Activated CD8-positive, alpha-beta T cell treated with anti-CD3 and anti-CD28 coated beads for 36 hours (primary cell): ENCODE measurements at regions not wholly inside any gene's neighbourhood (a gene's known extent, or its start where the extent isn't known, plus 50 kb on each side); places are given as distances from the start of the nearest gene placed in this dataset.

ENCODE experiments used
- ATAC-seq: fragments of 200-7000 bp; cut with Tn5 transposase; one replicate; pipeline ENCODE4 v1.10.0; 2021; ENCODE audit warnings: mild to moderate bottlenecking, moderate library complexity
- CTCF ChIA-PET: fragments of 350-600 bp; sonication (Branson Sonifier 250); formaldehyde crosslinking; loops from one replicate; lab custom pipeline; 2021; ENCODE audit warnings: antibody characterized with exemption; lab: Charles Lee
- POLR2A ChIA-PET: fragments of 350-600 bp; sonication (Branson Sonifier 250); formaldehyde crosslinking; loops from one replicate; lab custom pipeline; 2021; ENCODE audit warnings: antibody characterized with exemption; lab: Charles Lee
- DNase-seq: peaks from one replicate; pipeline ENCODE4 v3.0.0-alpha.2; 2020
- H3K27ac Mint-ChIP-seq: one replicate; pipeline ENCODE4 v1.8.0; 2021; ENCODE audit warnings: mild to moderate bottlenecking, mixed read lengths
- H3K27me3 Mint-ChIP-seq: one replicate; pipeline ENCODE4 v1.8.0; 2021; ENCODE audit warnings: mixed read lengths
- H3K36me3 Mint-ChIP-seq: one replicate; pipeline ENCODE4 v1.8.0; 2021; ENCODE audit warnings: low read depth, mixed read lengths
- H3K4me1 Mint-ChIP-seq: one replicate; pipeline ENCODE4 v1.8.0; 2021; ENCODE audit warnings: low read depth, mixed read lengths
- H3K4me3 Mint-ChIP-seq: one replicate; pipeline ENCODE4 v1.8.0; 2021; ENCODE audit warnings: mild to moderate bottlenecking, moderate library complexity, mixed read lengths
- H3K9me3 Mint-ChIP-seq: one replicate; pipeline ENCODE4 v1.8.0; 2021; ENCODE audit warnings: mixed read lengths
- CTCF ChIP-seq: fragments of 200-600 bp; IDR thresholded peaks from one replicate; pipeline ENCODE4 v1.8.0; 2022; ENCODE audit warnings: antibody characterized with exemption, mild to moderate bottlenecking
- intact Hi-C: fragments of 100-400 bp; cut with micrococcal nuclease; formaldehyde crosslinking; loops from one replicate; pipeline ENCODE4 v1.10.0; 2022

- intact Hi-C loops = no loop called here
Measured at GRCh38 chr1:82923931-82924330, 1075.0 kb downstream of the TTLL7 start.

GRCh38 chr1:82921759-82922158 is 1077.2 kb downstream of the TTLL7 start:
- DNase-seq = no peak
- H3K36me3 Mint-ChIP-seq = no peaks in the 10 kb centered on the region
- ChIA-PET POLR2A (no interaction called here), CTCF (no interaction called here)
- no peaks in the 10 kb centered on the region for H3K4me1 Mint-ChIP-seq
- H3K27ac Mint-ChIP-seq = no peak overlapping the region
- no peaks in the 10 kb centered on the region for H3K27me3 Mint-ChIP-seq
- ATAC-seq = no peak
- no peaks in the 10 kb centered on the region for H3K9me3 Mint-ChIP-seq
- intact Hi-C loops = no loop called here
- TF ChIP-seq CTCF = no peak
- no peak overlapping the region for H3K4me3 Mint-ChIP-seq

More at GRCh38 chr1:82923931-82924330, 1075.0 kb downstream of the TTLL7 start:
- Mint-ChIP-seq H3K4me3 (no peak overlapping the region), H3K27me3 (no peaks in the 10 kb centered on the region), H3K36me3 (no peaks in the 10 kb centered on the region), H3K27ac (no peak overlapping the region), H3K4me1 (no peaks in the 10 kb centered on the region), H3K9me3 (no peaks in the 10 kb centered on the region)
- ChIA-PET POLR2A (no interaction called here), CTCF (no interaction called here)
- ATAC-seq = no peak
- TF ChIP-seq CTCF = no peak
- DNase-seq = no peak

GRCh38 chr1:82920418-82921248 is 1078.3 kb downstream of the TTLL7 start:
- H3K4me3 Mint-ChIP-seq = no peak overlapping the region
- DNase-seq (no peak), ATAC-seq (no peak)
- H3K27ac Mint-ChIP-seq = no peak overlapping the region
- H3K9me3 Mint-ChIP-seq = no peaks in the 10 kb centered on the region
- H3K4me1 Mint-ChIP-seq = no peaks in the 10 kb centered on the region
- POLR2A ChIA-PET = no interaction called here
- CTCF ChIA-PET = no interaction called here
- intact Hi-C loops = no loop called here
- no peaks in the 10 kb centered on the region for H3K36me3 Mint-ChIP-seq
- no peak for TF ChIP-seq CTCF
- H3K27me3 Mint-ChIP-seq = no peaks in the 10 kb centered on the region

GRCh38 chr1:82919837-82920236 is 1079.1 kb downstream of the TTLL7 start:
- Mint-ChIP-seq H3K9me3 (no peaks in the 10 kb centered on the region), H3K4me3 (no peak overlapping the region), H3K27ac (no peak overlapping the region), H3K36me3 (no peaks in the 10 kb centered on the region), H3K4me1 (no peaks in the 10 kb centered on the region), H3K27me3 (no peaks in the 10 kb centered on the region)
- intact Hi-C loops = no loop called here
- ATAC-seq = no peak
- ChIA-PET CTCF (no interaction called here), POLR2A (no interaction called here)
- TF ChIP-seq CTCF = no peak
- DNase-seq = no peak

- Mint-ChIP-seq H3K27me3 (peaks cover under 1% of the 10 kb centered on the region), H3K36me3 (no peaks in the 10 kb centered on the region), H3K4me3 (no peak overlapping the region), H3K9me3 (no peaks in the 10 kb centered on the region), H3K27ac (no peak overlapping the region), H3K4me1 (no peaks in the 10 kb centered on the region)
- ATAC-seq = no peak
- ChIA-PET POLR2A (no interaction called here), CTCF (no interaction called here)
- no peak for DNase-seq
- no peak for TF ChIP-seq CTCF
- intact Hi-C loops = no loop called here
Measured at GRCh38 chr1:82907313-82907712, 1091.6 kb downstream of the TTLL7 start.
